Liver (tissue), 8 donors: ENCODE measurements at regions not wholly inside any gene's neighbourhood (a gene's known extent, or its start where the extent isn't known, plus 50 kb on each side); places are given as distances from the start of the nearest gene placed in this dataset.

ENCODE experiments used
- DNase-seq: peaks from one replicate; pipeline ENCODE4 v3.0.0-alpha.2; 2017; ENCODE audit warnings: low spot score
- H3K27ac ChIP-seq, 2 donors: one replicate each; pipeline ENCODE4 v1.7.0; 2013; ENCODE audit warnings: inconsistent platforms in 2 of 2, low read length in 2 of 2, control low read depth in 1 of 2, low read depth in 1 of 2, mild to moderate bottlenecking in 1 of 2
- H3K27me3 ChIP-seq, 4 donors: one replicate each; pipeline versions ENCODE4 v1.6.1 to v1.7.0; 2013; ENCODE audit warnings: low read length in 3 of 4, inconsistent platforms in 1 of 4, mild to moderate bottlenecking in 1 of 4, moderate library complexity in 1 of 4; ENCODE audit not compliant: control insufficient read depth in 4 of 4, insufficient read depth in 4 of 4
- H3K36me3 ChIP-seq, 4 donors: one replicate each; pipeline versions ENCODE4 v1.6.1 to v1.7.0; 2013; ENCODE audit warnings: low read length in 3 of 4, mild to moderate bottlenecking in 3 of 4, low read depth in 1 of 4, moderate library complexity in 1 of 4; ENCODE audit not compliant: control insufficient read depth in 4 of 4, insufficient read depth in 3 of 4
- H3K4me1 ChIP-seq, 4 donors: one replicate each; pipeline versions ENCODE4 v1.6.1 to v1.7.0; 2013; ENCODE audit warnings: low read length in 3 of 4, mild to moderate bottlenecking in 3 of 4, moderate library complexity in 1 of 4; ENCODE audit not compliant: control insufficient read depth in 4 of 4, insufficient read depth in 4 of 4
- H3K4me3 ChIP-seq, 3 donors: one replicate each; pipeline versions ENCODE4 v1.6.1 to v1.7.0; 2013; ENCODE audit warnings: low read length in 3 of 3, control low read depth in 1 of 3, low read depth in 1 of 3, mild to moderate bottlenecking in 1 of 3
- H3K9ac ChIP-seq, 2 donors: one replicate each; pipeline ENCODE4 v1.7.0; 2013; ENCODE audit warnings: low read length in 2 of 2, mild to moderate bottlenecking in 2 of 2, moderate library complexity in 2 of 2, control low read depth in 1 of 2, low read depth in 1 of 2
- H3K9me3 ChIP-seq, 4 donors: one replicate each; pipeline versions ENCODE4 v1.6.1 to v1.7.0; 2013; ENCODE audit warnings: low read length in 3 of 4; ENCODE audit not compliant: control insufficient read depth in 4 of 4
- ATF3 ChIP-seq: IDR thresholded peaks from 2 replicates; pipeline ENCODE4 v1.6.1; 2016; ENCODE audit warnings: antibody characterized with exemption
- CTCF ChIP-seq: fragments of 150-350 bp; IDR thresholded peaks from 2 replicates; pipeline ENCODE4 v1.5.1; 2017; ENCODE audit warnings: improper control_type of control experiment, low read depth, low read length; ENCODE audit not compliant: missing input control
- EGR1 ChIP-seq, 2 donors: IDR thresholded peaks; 2 replicates each; pipeline ENCODE4 v1.6.1; 2016 to 2018; ENCODE audit warnings: antibody characterized with exemption in 2 of 2, low read depth in 2 of 2
- FOXA1 ChIP-seq: IDR thresholded peaks from 2 replicates; pipeline ENCODE4 v1.6.1; 2016; ENCODE audit warnings: antibody characterized with exemption
- FOXA2 ChIP-seq: IDR thresholded peaks from 2 replicates; pipeline ENCODE4 v1.6.1; 2016; ENCODE audit warnings: antibody characterized with exemption
- GABPA ChIP-seq, 2 donors: IDR thresholded peaks in 1 of 2; conservative IDR thresholded peaks in 1 of 2; 2 replicates each; pipeline ENCODE4 v1.6.1; 2016; ENCODE audit warnings: antibody characterized with exemption in 2 of 2, mild to moderate bottlenecking in 1 of 2, moderate library complexity in 1 of 2
- HNF4A ChIP-seq, 2 donors: conservative IDR thresholded peaks; 2 replicates each; pipeline ENCODE4 v1.6.1; 2016; ENCODE audit warnings: antibody characterized with exemption in 2 of 2, mild to moderate bottlenecking in 2 of 2
- HNF4G ChIP-seq: IDR thresholded peaks from 2 replicates; pipeline ENCODE4 v1.6.1; 2016; ENCODE audit warnings: antibody characterized with exemption
- JUND ChIP-seq, 2 donors: IDR thresholded peaks; 2 replicates each; pipeline ENCODE4 v1.6.1; 2016; ENCODE audit warnings: antibody characterized with exemption in 2 of 2
- MAX ChIP-seq: IDR thresholded peaks from 2 replicates; pipeline ENCODE4 v1.6.1; 2016; ENCODE audit warnings: antibody characterized with exemption
- NR2F2 ChIP-seq: IDR thresholded peaks from 2 replicates; pipeline ENCODE4 v1.6.1; 2016; ENCODE audit warnings: antibody characterized with exemption
- RAD21 ChIP-seq, 2 donors: IDR thresholded peaks; 2 replicates each; pipeline ENCODE4 v1.6.1; 2016; ENCODE audit warnings: antibody characterized with exemption in 2 of 2, mild to moderate bottlenecking in 2 of 2
- REST ChIP-seq: IDR thresholded peaks from 2 replicates; pipeline ENCODE4 v1.6.1; 2016; ENCODE audit warnings: antibody characterized with exemption, mild to moderate bottlenecking
- RXRA ChIP-seq, 2 donors: IDR thresholded peaks; 2 replicates each; pipeline ENCODE4 v1.6.1; 2017 to 2018; ENCODE audit warnings: antibody characterized with exemption in 2 of 2, mild to moderate bottlenecking in 1 of 2
- SP1 ChIP-seq: IDR thresholded peaks from 2 replicates; pipeline ENCODE4 v1.6.1; 2018; ENCODE audit warnings: antibody characterized with exemption, mild to moderate bottlenecking
- YY1 ChIP-seq: IDR thresholded peaks from 2 replicates; pipeline ENCODE4 v1.6.1; 2016; ENCODE audit warnings: antibody characterized with exemption, mild to moderate bottlenecking
- ZBTB33 ChIP-seq: IDR thresholded peaks from 2 replicates; pipeline ENCODE4 v1.6.1; 2016; ENCODE audit warnings: antibody characterized with exemption
- whole genome bisulfite sequencing: extraction: QIAGEN DNeasy Blood & Tissue Kit; methylation state at CpG from one replicate; pipeline ENCODE4 v1.1.7; 2013; 5-methylcytosine and 5-hydroxymethylcytosine counted together
- donor health status: healthy.
- donor health status: healthy.
- donor health status: healthy.
- donor health status: healthy.
- donor health status: healthy.

GRCh38 chr4:171448919-171449481 is 364.2 kb upstream of the GALNTL6 start:
- no peaks in the 10 kb centered on the region for H3K4me1 ChIP-seq
- TF ChIP-seq GABPA (IDR thresholded peaks at IDR 0.05 in 1 of 2, conservative IDR thresholded peaks at IDR 0.05 in 1 of 2) (no peak), MAX (no peak), ZBTB33 (no peak), RXRA (IDR thresholded peaks at IDR 0.05) (no peak), ATF3 (no peak), RAD21 (IDR thresholded peaks at IDR 0.05) (no peak), CTCF (no peak), JUND (IDR thresholded peaks at IDR 0.05) (no peak), YY1 (no peak), REST (no peak), HNF4A (conservative IDR thresholded peaks at IDR 0.05) (no peak), SP1 (no peak), FOXA1 (no peak), EGR1 (IDR thresholded peaks at IDR 0.05; ENCODE audit: low read depth in 2 of 2) (no peak), FOXA2 (no peak), HNF4G (no peak)
- DNase-seq = no peak
- H3K9ac ChIP-seq = no peak overlapping the region
- 69% methylated on average over 2 of the region's 2 CpGs for WGBS
- no peak overlapping the region for H3K4me3 ChIP-seq
- no peaks in the 10 kb centered on the region for H3K9me3 ChIP-seq
- H3K36me3 ChIP-seq = no peaks in the 10 kb centered on the region
- no peaks in the 10 kb centered on the region for H3K27me3 ChIP-seq
- H3K27ac ChIP-seq = no peak overlapping the region

GRCh38 chr4:171448358-171448757 is 364.8 kb upstream of the GALNTL6 start:
- H3K9me3 ChIP-seq = no peaks in the 10 kb centered on the region
- WGBS = 80% methylated on average over 2 of the region's 2 CpGs
- H3K4me3 ChIP-seq = no peak overlapping the region
- H3K27ac ChIP-seq = no peak overlapping the region
- TF ChIP-seq HNF4G (no peak), RAD21 (IDR thresholded peaks at IDR 0.05) (no peak), ZBTB33 (no peak), REST (no peak), HNF4A (conservative IDR thresholded peaks at IDR 0.05) (no peak), JUND (IDR thresholded peaks at IDR 0.05) (no peak), ATF3 (no peak), SP1 (no peak), NR2F2 (no peak)
- DNase-seq = no peak
- no peaks in the 10 kb centered on the region for H3K36me3 ChIP-seq
- no peaks in the 10 kb centered on the region for H3K4me1 ChIP-seq
- no peak overlapping the region for H3K9ac ChIP-seq
- H3K27me3 ChIP-seq = no peaks in the 10 kb centered on the region
